BJ (cell line): ENCODE measurements at regions not wholly inside any gene's neighbourhood (a gene's known extent, or its start where the extent isn't known, plus 50 kb on each side); places are given as distances from the start of the nearest gene placed in this dataset.

Experiments
- CTCF ChIA-PET: fragments of 350-600 bp; formaldehyde crosslinking; extraction: SDS; loops from one replicate; lab custom pipeline; 2021; ENCODE audit warnings: antibody characterized with exemption, inconsistent platforms; lab: Yijun Ruan, JAX
- POLR2A ChIA-PET: fragments of 300-600 bp; sonication (Branson Sonifier 250); formaldehyde crosslinking; extraction: SDS; loops from one replicate; lab custom pipeline; 2021; ENCODE audit warnings: antibody characterized with exemption; lab: Charles Lee
- DNase-seq: peaks from one replicate; pipeline ENCODE4 v3.0.0-alpha.2; 2011; ENCODE audit warnings: low read depth
- H3K27me3 ChIP-seq: 2 replicates; pipeline ENCODE4 v1.6.0; 2011; ENCODE audit warnings: low read length; ENCODE audit not compliant: control insufficient read depth, insufficient read depth
- H3K36me3 ChIP-seq: 2 replicates; pipeline ENCODE4 v1.5.1; 2011; ENCODE audit warnings: low read length; ENCODE audit not compliant: control insufficient read depth, insufficient read depth
- H3K4me3 ChIP-seq: 2 replicates; pipeline ENCODE4 v1.5.1; 2011; ENCODE audit warnings: low read depth, mild to moderate bottlenecking, control low read depth, low read length
- CTCF ChIP-seq: IDR thresholded peaks from 2 replicates; pipeline ENCODE4 v1.5.1; 2011; ENCODE audit warnings: low read depth, mild to moderate bottlenecking, control low read depth, inconsistent platforms, low read length, moderate library complexity; ENCODE audit not compliant: insufficient read depth

DNA sequence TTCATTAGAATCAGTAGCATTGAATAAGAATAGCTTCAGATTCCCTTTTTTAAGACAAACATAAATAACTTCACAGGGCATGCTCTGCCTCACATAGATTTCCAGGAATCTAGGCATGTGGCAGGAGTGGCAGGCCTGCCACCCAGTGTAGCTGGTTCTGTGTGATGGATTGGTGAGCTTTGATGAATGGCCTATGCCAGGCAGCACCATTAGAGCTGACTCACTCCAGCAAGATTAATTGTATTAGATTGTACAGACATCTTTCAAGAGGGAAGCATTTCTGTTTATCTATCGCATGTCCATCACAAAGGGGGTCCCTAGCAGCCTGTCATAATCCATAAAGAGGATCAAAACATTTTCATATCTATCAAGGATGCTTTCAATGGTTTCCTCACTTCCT is 71.9 kb downstream of the NAA11 start:
- POLR2A ChIA-PET: no interaction called here
- H3K27me3 ChIP-seq: no peaks in the 10 kb centered on the region
- TF ChIP-seq CTCF: no peak
- H3K4me3 ChIP-seq: no peak overlapping the region
- H3K36me3 ChIP-seq: no peaks in the 10 kb centered on the region
- CTCF ChIA-PET: no interaction called here
- no peak for DNase-seq

DNA sequence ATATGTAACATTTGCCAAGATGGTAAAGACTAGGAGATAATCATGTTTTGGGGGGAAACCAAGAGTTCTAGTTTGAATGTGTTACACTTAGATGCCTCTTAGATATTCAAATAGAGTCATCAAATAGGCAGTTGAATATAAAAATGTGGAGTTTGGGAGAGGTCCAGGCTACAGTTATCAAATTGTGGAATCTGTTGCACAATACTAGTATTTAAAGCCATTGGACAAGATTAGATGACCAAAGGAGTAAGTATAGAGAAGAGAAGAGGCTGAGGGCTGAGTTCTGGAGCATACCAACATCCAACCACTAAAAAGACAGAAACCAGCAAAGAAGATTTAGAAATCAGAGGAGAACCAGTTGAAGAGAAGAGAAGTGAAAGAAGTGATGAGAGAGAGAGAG is 72.7 kb downstream of the NAA11 start:
- H3K4me3 ChIP-seq: no peak overlapping the region
- no peak for DNase-seq
- no peak for TF ChIP-seq CTCF
- H3K27me3 ChIP-seq: no peaks in the 10 kb centered on the region
- POLR2A ChIA-PET: no interaction called here
- H3K36me3 ChIP-seq: no peaks in the 10 kb centered on the region
- CTCF ChIA-PET: no interaction called here

GRCh38 chr4:79250887-79251286 is 75.0 kb downstream of the NAA11 start:
- no peaks in the 10 kb centered on the region for H3K27me3 ChIP-seq
- no peak for TF ChIP-seq CTCF
- DNase-seq: no peak
- no peaks in the 10 kb centered on the region for H3K36me3 ChIP-seq
- no peak overlapping the region for H3K4me3 ChIP-seq
- ChIA-PET POLR2A (no interaction called here), CTCF (no interaction called here)

GRCh38 chr4:79249881-79250503 is 75.9 kb downstream of the NAA11 start:
- TF ChIP-seq CTCF: no peak
- ChIA-PET CTCF (no interaction called here), POLR2A (no interaction called here)
- no peak overlapping the region for H3K4me3 ChIP-seq
- H3K36me3 ChIP-seq: no peaks in the 10 kb centered on the region
- no peaks in the 10 kb centered on the region for H3K27me3 ChIP-seq
- no peak for DNase-seq

GRCh38 chr4:79248610-79249009 is 77.3 kb downstream of the NAA11 start:
- H3K4me3 ChIP-seq: no peak overlapping the region
- ChIA-PET CTCF (no interaction called here), POLR2A (no interaction called here)
- TF ChIP-seq CTCF: no peak
- H3K27me3 ChIP-seq: no peaks in the 10 kb centered on the region
- H3K36me3 ChIP-seq: no peaks in the 10 kb centered on the region
- DNase-seq: no peak
